ENCODE measurements at regions not wholly inside any gene's neighbourhood (a gene's known extent, or its start where the extent isn't known, plus 50 kb on each side); places are given as distances from the start of the nearest gene placed in this dataset.
A peak's percentile ranks its signal among the peaks of the same experiment; 100 is the strongest.
"Not testable (repeated sequence)": the region's sequence is repeated elsewhere in the genome, so short reads cannot be mapped to it uniquely, and the experiment has no call there.

DNA sequence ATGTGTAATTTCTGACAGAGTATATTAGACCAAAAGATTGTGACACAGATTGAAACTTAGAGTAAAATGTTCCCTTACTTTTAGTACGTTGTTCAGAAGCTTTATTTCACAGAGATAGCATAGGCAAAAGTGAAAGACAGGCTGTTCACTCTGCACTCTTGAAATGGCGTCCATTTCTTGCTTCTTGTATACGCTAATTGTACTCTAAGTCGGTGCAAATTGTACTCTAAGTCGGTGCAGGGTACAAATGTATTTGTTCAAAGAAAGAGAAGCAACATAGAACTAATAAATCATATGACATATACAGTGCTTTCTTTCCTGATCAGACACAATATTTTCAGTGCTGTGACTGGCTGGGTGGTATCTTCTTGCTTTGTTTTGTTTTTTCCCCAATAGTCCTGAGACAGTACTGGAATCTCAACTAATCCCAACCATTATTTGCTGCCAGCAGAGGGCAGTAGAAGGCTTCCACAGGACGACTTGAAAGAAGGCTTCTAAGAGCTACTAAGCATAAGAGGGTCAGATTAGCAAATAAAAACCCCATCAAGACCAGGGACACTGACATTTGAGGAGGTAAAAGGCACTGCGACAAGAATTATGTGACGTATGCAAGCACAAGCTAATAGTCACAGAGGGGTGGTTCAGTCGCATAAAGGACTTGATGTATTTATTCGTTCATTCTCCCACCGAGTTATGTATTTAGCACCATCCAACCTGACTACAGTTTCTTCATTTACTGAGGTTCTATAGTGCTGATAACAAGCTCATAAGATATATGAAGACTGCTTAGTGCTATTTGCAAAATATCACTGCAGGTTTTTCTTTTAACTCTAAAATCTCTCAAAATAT lies 831.8 kb downstream of the TAF11L14 start:
- DNase-seq: peak; percentile 2 to 11 (median 5)
- no peaks in the 10 kb centered on the region for H3K4me1 ChIP-seq (ENCODE audit: control insufficient read depth in 1 of 2, insufficient read depth in 2 of 2, low read length in 2 of 2)
- H3K4me3 ChIP-seq (replicated peaks in 1 of 3; ENCODE audit: low read depth in 2 of 3, low read length in 3 of 3): no peak overlapping the region
- no peak overlapping the region for H2AFZ ChIP-seq (ENCODE audit: insufficient read depth, low read depth, low read length, poor library complexity, severe bottlenecking)
- Mint-ChIP-seq H3K27ac (no peak overlapping the region), H3K27me3 (ENCODE audit: low read depth in 3 of 3) (peaks cover 0 to 2% (median 0%) of the 10 kb centered on the region in 3 donors), H3K9me3 (peaks cover 0 to 2% (median 0%) of the 10 kb centered on the region in 7 donors), H3K4me1 (no peaks in the 10 kb centered on the region), H3K36me3 (no peaks in the 10 kb centered on the region), H3K4me3 (no peak overlapping the region)
- 65% methylated on average over 2 of the region's 11 CpGs for WGBS (ENCODE audit: insufficient coverage)
- no peak overlapping the region for H3K27ac ChIP-seq (ENCODE audit: low read depth in 1 of 2, low read length in 2 of 2)
- H3K9me3 ChIP-seq (replicated peaks in 1 of 2; ENCODE audit: control insufficient read depth in 1 of 2, insufficient read depth in 1 of 2, low read length in 2 of 2): no peaks in the 10 kb centered on the region
- H3K4me2 ChIP-seq (replicated peaks; ENCODE audit: extremely low read depth, low read length, poor library complexity, severe bottlenecking): no peak overlapping the region
- no peak overlapping the region for H3K9ac ChIP-seq (ENCODE audit: insufficient read depth, low read length, poor library complexity, severe bottlenecking)
- no peaks in the 10 kb centered on the region for H3K79me2 ChIP-seq (ENCODE audit: insufficient read depth, low read length)
- intact Hi-C loops (cut with micrococcal nuclease): loop anchor here in 1 of 2 donors (10.0 kb wide), 1 partner anchor 229 kb away; no protein-coding TSS in a partner anchor
- no peaks in the 10 kb centered on the region for H3K36me3 ChIP-seq (replicated peaks in 1 of 2; ENCODE audit: control insufficient read depth in 1 of 2, insufficient read depth in 2 of 2, low read length in 2 of 2)
- no peaks in the 10 kb centered on the region for H3K27me3 ChIP-seq (ENCODE audit: control insufficient read depth in 2 of 2, insufficient read depth in 2 of 2, low read length in 2 of 2)
- TF ChIP-seq, protein P1, sequence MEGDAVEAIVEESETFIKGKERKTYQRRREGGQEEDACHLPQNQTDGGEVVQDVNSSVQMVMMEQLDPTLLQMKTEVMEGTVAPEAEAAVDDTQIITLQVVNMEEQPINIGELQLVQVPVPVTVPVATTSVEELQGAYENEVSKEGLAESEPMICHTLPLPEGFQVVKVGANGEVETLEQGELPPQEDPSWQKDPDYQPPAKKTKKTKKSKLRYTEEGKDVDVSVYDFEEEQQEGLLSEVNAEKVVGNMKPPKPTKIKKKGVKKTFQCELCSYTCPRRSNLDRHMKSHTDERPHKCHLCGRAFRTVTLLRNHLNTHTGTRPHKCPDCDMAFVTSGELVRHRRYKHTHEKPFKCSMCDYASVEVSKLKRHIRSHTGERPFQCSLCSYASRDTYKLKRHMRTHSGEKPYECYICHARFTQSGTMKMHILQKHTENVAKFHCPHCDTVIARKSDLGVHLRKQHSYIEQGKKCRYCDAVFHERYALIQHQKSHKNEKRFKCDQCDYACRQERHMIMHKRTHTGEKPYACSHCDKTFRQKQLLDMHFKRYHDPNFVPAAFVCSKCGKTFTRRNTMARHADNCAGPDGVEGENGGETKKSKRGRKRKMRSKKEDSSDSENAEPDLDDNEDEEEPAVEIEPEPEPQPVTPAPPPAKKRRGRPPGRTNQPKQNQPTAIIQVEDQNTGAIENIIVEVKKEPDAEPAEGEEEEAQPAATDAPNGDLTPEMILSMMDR (IDR thresholded peaks at IDR 0.05): peak; percentile 67
- H4K20me1 ChIP-seq (ENCODE audit: insufficient read depth, low read length): no peaks in the 10 kb centered on the region

DNA sequence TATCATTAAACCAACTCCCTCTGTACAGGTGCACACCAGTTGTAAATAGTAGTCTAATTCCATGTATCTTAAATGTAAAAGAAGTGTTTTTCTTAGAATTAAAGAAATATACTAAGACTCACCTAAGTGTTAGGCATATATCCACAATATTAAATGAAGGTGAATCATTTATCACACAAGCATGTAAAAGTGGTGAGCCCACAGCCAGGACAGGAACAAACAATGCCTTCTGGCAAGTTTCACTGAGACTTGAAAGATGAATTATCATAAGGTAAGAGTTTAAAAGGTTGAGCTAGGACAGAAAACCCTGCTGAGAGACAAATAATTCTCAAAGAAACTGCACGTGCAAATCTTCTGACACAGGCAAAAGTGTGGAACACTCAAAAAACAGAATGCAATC lies 832.5 kb downstream of the TAF11L14 start:
- no peak overlapping the region for H3K4me3 Mint-ChIP-seq
- H4K20me1 ChIP-seq (ENCODE audit: insufficient read depth, low read length): no peaks in the 10 kb centered on the region
- H3K79me2 ChIP-seq (ENCODE audit: insufficient read depth, low read length): no peaks in the 10 kb centered on the region
- H3K9me3 Mint-ChIP-seq: peaks cover 0 to 4% (median 2%) of the 10 kb centered on the region in 7 donors
- H3K36me3 Mint-ChIP-seq: no peaks in the 10 kb centered on the region
- no CpG with 5 or more reads among the region's 1 CpG for WGBS (ENCODE audit: insufficient coverage)
- TF ChIP-seq, protein P1 (IDR thresholded peaks at IDR 0.05): no peak
- no peak overlapping the region for H3K9ac ChIP-seq (ENCODE audit: insufficient read depth, low read length, poor library complexity, severe bottlenecking)
- no peaks in the 10 kb centered on the region for H3K36me3 ChIP-seq (replicated peaks in 1 of 2; ENCODE audit: control insufficient read depth in 1 of 2, insufficient read depth in 2 of 2, low read length in 2 of 2)
- H3K4me2 ChIP-seq (replicated peaks; ENCODE audit: extremely low read depth, low read length, poor library complexity, severe bottlenecking): no peak overlapping the region
- H3K9me3 ChIP-seq (replicated peaks in 1 of 2; ENCODE audit: control insufficient read depth in 1 of 2, insufficient read depth in 1 of 2, low read length in 2 of 2): no peaks in the 10 kb centered on the region
- H3K27me3 ChIP-seq (ENCODE audit: control insufficient read depth in 2 of 2, insufficient read depth in 2 of 2, low read length in 2 of 2): no peaks in the 10 kb centered on the region
- intact Hi-C loops (cut with micrococcal nuclease): loop anchor here in 1 of 2 donors (10.0 kb wide), 1 partner anchor 228 kb away; no protein-coding TSS in a partner anchor
- no peak overlapping the region for H3K4me3 ChIP-seq (replicated peaks in 1 of 3; ENCODE audit: low read depth in 2 of 3, low read length in 3 of 3)
- no peaks in the 10 kb centered on the region for H3K4me1 Mint-ChIP-seq
- no peak overlapping the region for H3K27ac ChIP-seq (ENCODE audit: low read depth in 1 of 2, low read length in 2 of 2)
- no peaks in the 10 kb centered on the region for H3K4me1 ChIP-seq (ENCODE audit: control insufficient read depth in 1 of 2, insufficient read depth in 2 of 2, low read length in 2 of 2)
- H3K27me3 Mint-ChIP-seq (ENCODE audit: low read depth in 3 of 3): peaks cover 0 to 2% (median 0%) of the 10 kb centered on the region in 3 donors
- DNase-seq: no peak
- no peak overlapping the region for H3K27ac Mint-ChIP-seq
- H2AFZ ChIP-seq (ENCODE audit: insufficient read depth, low read depth, low read length, poor library complexity, severe bottlenecking): no peak overlapping the region

DNA sequence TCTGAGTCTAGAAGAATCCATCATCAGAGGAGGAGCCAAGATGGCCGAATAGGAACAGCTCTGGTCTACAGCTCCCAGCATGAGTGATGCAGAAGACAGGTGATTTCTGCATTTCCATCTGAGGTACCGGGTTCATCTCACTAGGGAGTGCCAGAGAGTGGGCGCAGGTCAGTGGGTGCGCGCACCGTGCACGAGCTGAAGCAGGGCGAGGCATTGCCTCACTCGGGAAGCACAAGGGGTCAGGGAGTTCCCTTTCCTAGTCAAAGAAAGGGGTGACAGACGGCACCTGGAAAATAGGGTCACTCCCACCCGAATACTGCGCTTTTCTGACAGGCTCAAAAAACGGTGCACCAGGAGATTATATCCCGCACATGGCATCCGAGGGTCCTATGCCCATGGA lies 837.5 kb downstream of the TAF11L14 start:
- H3K4me2 ChIP-seq (replicated peaks; ENCODE audit: extremely low read depth, low read length, poor library complexity, severe bottlenecking); H3K9me3 ChIP-seq (replicated peaks in 1 of 2; ENCODE audit: control insufficient read depth in 1 of 2, insufficient read depth in 1 of 2, low read length in 2 of 2); H3K4me3 ChIP-seq (replicated peaks in 1 of 3; ENCODE audit: low read depth in 2 of 3, low read length in 3 of 3); intact Hi-C loops (cut with micrococcal nuclease); H3K79me2 ChIP-seq (ENCODE audit: insufficient read depth, low read length); H3K36me3 ChIP-seq (replicated peaks in 1 of 2; ENCODE audit: control insufficient read depth in 1 of 2, insufficient read depth in 2 of 2, low read length in 2 of 2); H3K27me3 ChIP-seq (ENCODE audit: control insufficient read depth in 2 of 2, insufficient read depth in 2 of 2, low read length in 2 of 2); H3K27ac Mint-ChIP-seq; H3K27me3 Mint-ChIP-seq (ENCODE audit: low read depth in 3 of 3); H2AFZ ChIP-seq (ENCODE audit: insufficient read depth, low read depth, low read length, poor library complexity, severe bottlenecking); H3K4me3 Mint-ChIP-seq; H3K27ac ChIP-seq (ENCODE audit: low read depth in 1 of 2, low read length in 2 of 2); H3K9ac ChIP-seq (ENCODE audit: insufficient read depth, low read length, poor library complexity, severe bottlenecking); H3K36me3 Mint-ChIP-seq; H4K20me1 ChIP-seq (ENCODE audit: insufficient read depth, low read length); DNase-seq; H3K4me1 Mint-ChIP-seq; H3K4me1 ChIP-seq (ENCODE audit: control insufficient read depth in 1 of 2, insufficient read depth in 2 of 2, low read length in 2 of 2): not testable (repeated sequence)
- peaks cover 2 to 11% (median 6%) of the 10 kb centered on the region in 7 donors for H3K9me3 Mint-ChIP-seq
- 78% methylated on average over 5 of the region's 15 CpGs for WGBS (ENCODE audit: insufficient coverage)

All from CD14-positive monocyte (primary cell).